ENCODE measurements at regions not wholly inside any gene's neighbourhood (a gene's known extent, or its start where the extent isn't known, plus 50 kb on each side); places are given as distances from the start of the nearest gene placed in this dataset.
"Not testable (repeated sequence)": the region's sequence is repeated elsewhere in the genome, so short reads cannot be mapped to it uniquely, and the experiment has no call there.

DNA sequence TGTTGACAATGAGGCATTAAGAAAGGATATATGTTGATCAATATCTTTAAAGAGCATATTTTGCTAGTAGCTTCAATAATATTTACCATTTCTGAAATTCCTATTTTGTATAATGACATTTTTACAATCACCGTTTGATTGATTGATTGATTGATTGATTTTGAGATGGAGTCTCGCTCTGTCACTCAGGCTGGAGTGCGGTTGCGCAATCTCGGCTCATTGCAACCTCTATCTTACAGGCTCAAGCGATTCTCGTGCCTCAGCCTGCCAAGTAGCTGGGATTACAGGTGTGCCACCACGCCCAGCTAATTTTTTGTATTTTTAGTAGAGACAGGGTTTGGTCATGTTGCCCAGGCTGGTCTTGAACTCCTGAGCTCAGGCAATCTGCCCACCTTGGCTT, 150.9 kb upstream of the TEX13D start:
- not testable (repeated sequence) for DNase-seq

DNA sequence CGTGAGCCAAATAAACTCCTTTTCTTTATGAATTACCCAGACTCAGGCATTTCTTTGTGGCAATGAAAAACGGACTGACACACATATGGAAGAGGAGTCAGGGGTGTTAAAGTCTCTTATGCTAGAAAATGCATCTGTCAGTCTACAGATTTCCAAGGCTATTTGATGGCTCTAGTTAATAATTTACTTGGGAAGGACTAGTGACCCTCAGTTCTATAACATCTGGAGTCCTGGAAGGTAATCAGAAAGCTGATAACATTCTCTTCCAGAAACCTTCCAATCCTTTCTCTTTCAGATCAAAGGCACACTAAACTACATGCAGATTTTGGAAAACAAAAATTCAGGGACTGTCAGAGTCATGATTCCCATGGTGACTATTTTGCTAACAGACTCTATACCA, 142.0 kb upstream of the TEX13D start:
- DNase-seq: no peak

DNA sequence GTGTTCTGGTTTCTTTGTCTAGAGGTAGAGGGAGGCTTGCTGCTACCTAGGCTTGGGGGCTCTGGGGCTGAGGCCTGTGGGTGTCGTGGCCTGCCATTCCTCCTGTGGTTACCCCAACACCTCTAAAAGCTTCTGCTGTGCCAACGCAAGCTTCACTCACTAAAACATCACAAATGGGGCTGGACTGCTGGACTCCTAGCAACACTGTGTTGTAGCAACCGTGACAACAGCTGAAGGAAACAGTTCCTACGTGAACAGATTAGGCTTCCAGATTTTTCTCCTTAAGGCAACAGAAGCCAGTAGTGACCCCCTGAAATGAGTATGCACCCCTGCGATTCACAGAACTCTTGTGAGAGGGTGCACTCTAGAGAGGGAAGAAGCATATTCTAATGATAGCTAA, 138.3 kb upstream of the TEX13D start:
- no peak for DNase-seq

DNA sequence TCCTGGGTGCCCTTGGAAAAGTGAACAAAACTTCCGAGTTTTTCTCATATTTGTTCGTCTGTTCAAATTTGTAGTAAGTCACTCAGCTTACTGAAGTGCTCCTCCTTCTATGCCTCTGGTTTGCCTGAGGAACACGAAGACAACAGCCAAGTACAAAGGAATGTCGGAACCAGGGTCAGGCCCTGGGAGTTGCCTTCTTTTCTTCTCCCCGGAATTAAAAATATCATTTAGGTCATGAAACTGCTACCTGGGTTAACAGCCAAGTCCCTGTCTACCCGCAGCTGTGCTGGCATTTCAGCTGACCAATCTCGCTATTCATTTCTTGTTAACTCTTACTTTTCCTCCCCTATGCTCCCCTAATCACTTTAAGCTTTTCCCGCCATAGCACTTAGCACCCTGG, 137.6 kb upstream of the TEX13D start:
- no peak for DNase-seq

DNA sequence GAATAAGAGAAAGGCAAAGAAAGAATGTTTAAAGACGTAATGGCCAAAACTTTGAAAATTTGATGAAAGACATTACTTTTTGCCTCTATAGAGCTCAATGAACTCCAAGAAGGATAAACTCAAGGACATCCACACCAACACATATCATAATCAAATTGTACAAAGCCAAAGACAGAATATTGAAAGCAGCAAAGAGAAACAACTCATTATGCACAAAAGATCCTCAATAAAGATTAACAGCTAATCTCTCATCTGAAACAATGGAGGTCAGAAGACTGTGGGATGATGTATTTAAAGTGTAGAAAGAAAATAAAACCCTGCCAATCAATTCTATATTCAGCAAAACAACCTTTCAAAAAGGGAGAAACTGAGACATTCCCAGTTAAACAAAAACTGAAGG, 129.1 kb upstream of the TEX13D start:
- DNase-seq: no peak

DNA sequence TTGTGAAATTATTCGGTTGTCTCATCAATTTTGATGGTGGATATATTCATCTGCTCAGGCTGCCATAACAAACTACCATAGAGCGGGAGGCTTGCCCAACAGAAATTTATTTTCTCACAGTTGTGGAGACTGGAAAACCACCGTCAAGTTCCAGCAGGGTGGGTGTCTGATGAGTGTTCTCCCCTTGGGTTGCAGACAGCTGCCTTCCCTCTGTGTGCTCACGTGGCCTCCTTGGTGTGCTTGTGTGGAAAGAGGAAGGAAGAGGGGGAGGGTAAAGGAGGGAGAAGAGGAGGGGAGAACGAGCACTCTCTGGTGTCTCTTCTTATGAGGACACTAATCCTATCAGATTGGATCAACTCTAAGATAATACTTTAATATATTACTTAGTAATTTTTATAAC, 123.8 kb upstream of the TEX13D start:
- DNase-seq: peak in 5 of 58 donors; percentile 0 to 7 (median 3)

DNA sequence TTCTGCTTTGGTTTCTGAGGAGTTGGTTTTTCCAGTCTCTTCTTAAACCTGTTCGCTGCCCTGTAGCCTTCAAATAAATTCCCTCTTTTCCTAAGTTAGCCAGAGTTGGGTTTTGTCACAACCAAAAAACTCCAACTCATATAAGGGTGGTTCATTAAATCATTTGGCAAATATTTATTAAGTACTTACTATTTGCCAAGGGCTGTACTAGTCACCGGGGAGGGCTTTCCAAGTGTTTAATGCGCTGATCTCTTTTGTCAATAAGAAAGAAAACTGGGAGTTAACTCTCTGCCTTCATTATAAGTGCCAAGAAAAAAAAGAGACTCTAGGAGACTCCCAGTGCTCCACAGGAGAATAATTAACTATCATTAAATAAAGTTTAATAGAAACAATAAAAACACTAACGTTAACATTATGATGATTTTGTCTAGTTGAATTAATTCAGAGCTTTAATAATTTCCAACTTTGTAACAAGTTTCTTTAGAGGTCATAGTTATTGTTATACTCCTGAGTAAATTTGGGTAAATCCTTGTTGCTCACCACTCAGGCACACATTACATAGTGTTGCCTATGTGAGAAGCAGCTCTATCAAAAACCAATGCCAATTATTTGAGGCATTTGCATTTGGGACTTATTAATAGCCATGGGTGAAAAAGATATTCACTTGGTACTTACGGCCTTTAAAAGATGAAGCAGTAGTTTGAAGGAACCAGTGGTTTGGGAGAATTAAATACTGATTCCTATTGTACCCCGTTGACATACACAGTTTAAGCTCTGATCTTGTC, 122.5 kb upstream of the TEX13D start:
- DNase-seq: no peak

DNA sequence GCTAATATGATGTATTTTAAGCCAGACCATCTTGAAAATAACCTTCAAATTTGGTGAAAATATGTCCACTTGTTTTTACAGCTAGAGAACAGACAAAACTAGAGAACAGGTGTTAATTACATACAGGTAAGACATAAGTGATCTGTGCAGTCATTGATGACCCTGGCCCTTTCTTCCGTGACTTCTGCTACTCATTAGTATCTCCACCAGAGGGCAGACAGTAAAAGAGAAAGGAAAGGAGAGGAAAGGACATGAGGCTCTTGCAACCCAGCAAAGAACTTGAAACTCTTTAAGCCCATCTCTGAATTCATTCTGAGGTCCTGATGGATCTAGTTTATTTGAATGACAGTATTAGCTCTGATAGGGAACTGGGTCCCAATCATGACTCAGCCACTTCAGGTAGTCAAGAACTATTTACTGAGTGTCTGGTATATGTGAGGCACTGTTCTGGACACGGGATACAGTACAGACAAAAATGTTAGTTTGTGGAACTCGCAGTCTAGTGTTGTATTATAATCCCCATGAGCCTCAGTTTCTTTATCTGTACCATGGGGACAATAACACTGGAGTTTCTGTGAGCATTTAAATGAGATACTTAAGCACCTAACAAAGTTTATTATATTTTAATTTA, 121.0 kb upstream of the TEX13D start:
- DNase-seq: peak in 1 of 58 donors; percentile 27

DNA sequence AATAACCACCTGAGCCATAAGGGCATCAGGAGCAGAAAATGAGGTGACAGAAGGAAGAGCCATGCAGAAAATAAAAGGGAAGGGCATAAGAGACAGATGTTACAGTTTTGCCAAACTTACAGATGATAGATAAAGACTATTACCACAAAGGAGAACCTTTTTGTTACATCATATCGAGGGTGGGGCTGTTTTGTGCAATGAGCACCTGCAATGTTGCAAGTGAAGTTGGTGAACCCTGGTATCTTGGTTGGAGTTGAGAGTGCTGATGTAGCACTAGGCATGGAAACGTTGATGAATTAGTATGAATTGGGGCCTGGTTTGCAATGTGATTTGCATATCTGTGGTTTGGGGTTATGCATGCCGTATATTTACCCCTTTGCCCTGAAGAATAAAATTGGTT, 119.8 kb upstream of the TEX13D start:
- no peak for DNase-seq

DNA sequence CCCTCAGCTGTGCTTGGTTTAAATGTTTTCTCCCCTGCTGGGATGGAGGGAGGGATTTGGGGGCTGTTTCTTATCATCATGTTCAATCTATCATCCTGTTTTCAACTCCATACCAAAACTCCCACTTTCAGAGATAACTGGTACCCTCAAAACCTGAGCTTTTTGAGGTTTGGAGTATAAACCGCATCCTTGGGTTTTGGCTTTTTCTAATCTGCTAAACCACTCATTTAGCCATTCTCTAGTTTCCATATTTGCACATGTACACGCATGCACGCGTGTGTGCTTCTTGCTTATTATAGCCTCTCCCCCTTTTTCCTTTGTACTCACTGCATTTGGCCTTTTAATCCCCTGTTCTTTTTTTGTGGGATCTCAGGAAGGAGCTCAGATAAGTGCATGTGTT, 116.7 kb upstream of the TEX13D start:
- no peak for DNase-seq

DNA sequence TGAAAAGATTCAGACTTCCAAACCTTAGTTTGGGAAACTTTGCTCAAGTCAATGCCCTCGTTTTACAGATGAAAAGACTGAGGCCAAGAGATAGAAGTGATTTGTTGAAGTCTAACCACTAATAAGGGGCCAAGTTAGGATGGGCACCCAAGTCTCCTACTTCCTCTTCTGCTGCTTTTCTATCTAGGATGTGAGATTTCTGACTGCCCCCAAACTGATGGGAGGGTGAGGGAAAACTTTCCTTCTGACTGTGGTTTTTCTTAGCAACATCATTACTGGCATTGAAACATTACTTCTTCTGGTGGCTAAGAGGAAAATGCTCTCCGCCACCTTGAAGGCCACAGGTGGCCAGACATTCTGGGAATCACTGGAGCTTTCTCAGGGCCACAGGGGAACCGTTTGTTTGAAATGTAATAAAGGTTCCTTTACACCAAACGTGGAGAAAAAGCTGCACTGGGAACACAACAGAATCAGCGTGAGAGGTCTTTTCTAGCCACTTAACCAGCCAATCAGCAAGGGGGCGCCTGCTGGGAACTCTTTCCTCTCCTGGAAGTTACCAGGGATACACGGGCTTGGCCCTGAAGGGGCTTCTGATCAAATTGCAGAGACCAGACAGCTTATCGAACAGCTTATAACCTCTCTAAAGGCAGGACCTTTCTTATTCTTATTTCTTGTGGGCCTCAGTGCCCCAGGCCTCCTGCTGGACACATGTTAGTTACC, 115.9 kb upstream of the TEX13D start:
- DNase-seq: no peak

DNA sequence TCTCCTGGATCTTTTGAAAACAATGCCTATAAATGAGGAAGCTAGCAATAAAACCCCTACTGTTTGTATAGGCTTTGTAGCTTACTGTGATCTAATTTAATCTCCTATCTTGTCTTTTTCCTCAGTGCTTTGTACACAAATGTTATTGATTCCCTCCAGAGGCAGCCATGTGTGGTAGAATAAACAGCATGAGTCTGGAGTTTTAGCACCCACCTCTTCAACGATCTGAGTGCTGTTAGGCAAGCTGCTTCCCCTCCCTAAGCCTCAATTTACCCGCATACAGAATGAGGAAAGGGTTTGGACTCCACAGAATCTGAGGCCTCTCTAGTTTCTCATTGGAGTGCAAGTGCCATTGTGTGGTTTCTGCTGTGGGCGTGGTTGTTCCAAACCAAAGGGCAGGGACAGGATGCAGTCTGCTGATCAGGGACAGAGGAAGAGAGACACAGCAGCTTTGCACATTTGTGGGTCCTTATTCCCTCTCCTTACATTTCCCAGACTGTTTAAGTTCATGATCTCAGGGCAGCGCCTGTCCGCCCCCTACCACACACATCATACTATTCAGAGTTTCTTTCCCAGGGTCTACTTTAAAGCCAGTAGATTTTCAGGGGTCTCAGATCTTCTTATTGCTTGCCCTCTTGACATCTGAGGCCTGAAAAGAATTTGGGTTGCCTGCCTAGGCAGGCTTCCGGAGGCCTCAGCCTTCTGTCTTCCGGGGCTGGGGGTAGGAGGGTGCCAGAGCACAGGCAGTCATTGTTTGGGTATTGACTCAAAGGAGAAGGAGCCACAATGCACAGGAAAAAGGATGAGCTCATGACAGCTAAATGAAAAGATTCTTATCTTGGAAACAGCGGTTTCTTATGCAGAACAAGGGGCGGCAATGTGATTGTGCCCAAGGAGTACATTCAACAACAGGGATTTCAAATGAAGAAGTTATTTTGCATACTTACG, 114.9 kb upstream of the TEX13D start:
- DNase-seq: peak in 16 of 58 donors; percentile 0 to 40 (median 13)

DNA sequence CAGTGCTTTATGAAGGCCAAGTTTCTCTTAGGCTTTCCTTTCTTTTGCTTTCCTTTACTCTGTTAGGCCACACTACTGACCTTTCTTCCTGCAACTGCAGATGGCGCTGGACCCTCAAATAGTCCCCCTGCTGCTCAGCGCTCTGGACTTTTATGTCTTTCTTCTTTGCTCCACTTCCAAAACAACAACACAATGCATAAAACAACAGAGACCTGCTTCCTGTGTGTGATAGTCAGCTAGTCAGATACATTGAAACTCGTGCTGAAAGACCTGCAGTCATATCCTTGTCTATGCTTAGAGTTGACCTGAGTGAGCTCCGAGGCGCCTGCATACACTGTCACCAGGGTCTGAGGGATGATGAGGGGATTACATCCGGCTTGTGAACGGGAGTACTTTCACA, 108.9 kb upstream of the TEX13D start:
- DNase-seq: peak in 1 of 58 donors; percentile 0

DNA sequence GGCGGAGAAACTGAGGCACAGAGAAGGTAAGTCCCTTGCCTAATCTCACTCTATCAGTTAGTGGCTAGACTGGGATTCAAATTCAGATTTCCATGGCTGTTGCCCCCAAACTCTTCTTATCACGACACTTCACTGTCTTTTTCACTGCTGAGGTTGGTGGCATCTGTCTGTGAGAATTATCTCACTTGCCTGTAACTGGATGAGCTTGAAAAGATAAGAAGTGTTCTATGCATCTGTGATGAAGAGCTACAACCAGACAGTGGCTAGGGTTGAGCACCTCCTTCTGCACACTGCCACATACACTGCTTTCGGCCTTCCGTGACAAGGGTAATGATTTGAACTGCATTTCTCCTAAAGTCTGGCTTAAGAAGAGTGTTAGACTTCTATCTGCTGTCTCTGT, 107.9 kb upstream of the TEX13D start:
- DNase-seq: no peak

DNA sequence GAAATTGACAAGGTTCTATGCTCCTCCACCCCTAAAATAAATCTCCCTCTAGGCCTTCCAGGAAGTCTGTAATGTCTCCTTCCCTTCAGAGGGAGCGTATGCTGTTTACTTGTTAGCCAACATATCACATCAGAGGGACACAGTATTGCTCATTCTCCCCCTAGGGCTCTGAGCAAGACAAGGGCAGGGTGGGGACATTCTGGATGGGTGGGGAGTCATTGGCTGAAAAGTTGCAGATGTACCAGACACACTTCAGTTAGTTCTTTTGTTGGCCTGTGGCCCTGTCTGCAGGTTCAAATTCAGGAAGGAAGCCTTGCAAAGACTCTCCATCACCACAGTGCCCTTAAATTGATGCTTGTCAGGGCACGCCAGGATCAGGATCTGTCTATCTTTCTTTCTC, 106.3 kb upstream of the TEX13D start:
- DNase-seq: no peak

DNA sequence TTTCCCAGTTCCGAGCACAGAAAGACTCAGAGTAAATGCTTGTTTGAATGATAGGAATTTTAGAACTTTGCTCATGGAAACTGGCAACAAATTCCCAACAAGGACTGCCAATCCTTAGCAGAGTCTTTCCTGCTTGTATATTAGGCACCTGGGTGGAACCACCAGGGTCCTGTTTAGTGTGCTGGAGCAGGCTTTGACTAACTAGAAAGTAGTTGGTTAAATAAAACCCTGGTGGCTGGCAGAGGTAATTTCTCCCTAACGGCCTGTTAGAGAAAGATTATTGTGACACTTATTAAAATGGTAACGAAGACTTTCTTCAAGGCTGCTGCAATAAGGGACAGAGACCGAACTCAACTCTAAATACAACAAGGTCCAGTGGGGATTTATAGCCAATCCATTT, 103.6 kb upstream of the TEX13D start:
- DNase-seq: no peak

DNA sequence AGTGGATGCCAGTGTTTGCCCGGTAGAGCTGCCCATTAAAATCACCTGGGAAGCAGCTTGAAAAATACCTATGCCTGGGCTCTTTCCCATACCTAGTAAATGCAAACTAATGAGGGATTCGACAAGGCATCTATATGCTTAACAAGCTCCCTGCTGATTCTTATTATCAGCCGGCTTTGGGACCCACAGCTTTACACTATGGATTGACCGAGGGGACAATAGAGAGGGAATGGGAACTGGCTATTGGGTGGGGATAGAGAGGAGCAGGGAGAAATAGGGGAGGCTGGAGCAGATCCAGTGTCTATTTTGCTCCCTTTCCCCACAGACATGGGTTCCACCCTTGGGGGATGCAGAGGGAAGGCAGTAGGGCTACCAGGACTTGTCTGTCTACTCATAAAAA, 103.1 kb upstream of the TEX13D start:
- no peak for DNase-seq

DNA sequence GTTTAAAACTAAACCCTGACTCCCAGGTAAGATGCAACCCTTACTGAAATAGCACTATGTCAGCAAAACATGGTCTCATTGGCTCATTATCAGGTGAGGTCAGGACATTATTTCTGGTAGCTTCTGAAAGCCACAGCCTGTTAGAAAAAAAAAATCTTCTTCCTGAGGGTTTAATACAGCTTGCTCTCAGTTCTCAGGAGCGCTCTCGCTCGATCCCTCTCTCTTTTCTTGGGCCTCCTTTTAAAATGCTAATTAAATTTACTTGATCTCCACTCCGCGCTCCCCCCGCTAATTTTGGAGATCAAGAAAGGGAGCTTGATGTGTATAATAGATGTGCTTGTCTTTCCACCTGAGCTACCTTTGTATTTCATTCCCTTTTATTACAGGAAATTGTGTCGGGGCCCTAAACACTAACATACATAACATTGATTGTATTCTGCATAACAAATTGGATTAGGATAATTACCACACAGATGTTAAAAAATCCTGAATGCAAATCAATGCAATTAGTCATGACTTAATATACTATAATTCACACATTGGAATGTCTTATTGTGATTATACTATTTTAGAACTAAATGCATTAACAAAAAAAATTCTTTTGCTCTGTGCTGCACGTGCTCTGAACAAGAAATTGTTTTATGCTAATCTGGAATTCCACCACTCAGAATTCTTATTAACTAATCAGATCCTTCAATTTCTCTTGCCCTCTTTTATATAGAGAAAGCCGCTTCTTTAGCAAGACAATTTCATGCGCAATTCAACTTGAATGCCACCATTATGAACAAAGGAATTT, 101.6 kb upstream of the TEX13D start:
- no peak for DNase-seq

DNA sequence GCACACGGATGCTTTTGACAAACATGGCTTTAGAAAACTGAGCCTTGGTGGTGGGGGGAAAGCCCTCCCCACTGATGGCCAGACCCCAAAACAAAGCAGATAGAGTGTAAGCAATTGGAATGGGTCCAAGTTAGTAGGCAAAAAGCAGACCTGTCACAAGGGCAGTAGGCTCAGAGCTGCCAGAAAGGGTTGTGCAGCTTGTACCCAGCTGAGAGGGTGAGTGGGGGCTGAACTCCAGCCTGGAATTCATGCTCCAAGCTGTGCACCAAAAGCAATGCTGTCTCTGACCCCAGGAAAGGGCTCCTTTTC, 101.1 kb upstream of the TEX13D start:
- DNase-seq: peak in 4 of 58 donors; percentile 1 to 12 (median 4)

DNA sequence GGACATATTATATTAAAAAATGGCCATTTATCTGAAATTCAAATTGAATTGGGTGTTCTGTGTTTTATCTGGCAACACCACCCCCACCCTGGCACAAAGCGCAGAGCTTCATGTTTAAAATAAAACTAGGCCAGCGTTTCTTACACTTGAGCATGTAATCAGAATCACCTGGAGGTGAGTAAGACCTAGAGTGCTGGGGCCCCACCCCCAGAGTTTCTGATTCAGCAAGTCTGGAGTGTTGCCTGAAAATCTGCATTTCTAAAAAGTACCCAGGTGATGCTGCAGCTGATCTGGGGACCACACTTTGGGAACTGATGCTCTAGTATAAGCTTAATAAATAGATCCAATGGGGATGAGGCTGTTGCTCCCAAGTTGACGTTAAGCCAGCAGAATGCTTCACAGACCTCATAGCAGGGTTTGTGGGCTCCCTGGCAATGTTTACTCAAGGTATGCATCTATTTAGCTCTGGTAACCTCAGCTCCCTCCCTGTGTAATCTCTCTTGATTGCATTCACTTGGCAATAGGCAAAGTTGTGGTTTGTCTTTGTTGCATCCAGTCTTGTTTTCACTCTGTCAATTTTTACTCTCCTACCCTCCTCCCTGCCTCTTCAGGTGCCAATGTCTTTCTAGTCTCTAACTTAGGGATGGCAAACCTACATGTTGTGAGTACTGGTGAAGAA, 99.8 kb upstream of the TEX13D start:
- no peak for DNase-seq
